Fibroblast of the aortic adventitia (primary cell): ENCODE measurements at regions not wholly inside any gene's neighbourhood (a gene's known extent, or its start where the extent isn't known, plus 50 kb on each side); places are given as distances from the start of the nearest gene placed in this dataset.
A peak's percentile ranks its signal among the peaks of the same experiment; 100 is the strongest.

Experiments used
- DNase-seq: peaks from one replicate; pipeline ENCODE4 v3.0.0-alpha.2; 2010; ENCODE audit warnings: low read depth
- H3K4me3 ChIP-seq: 2 replicates; pipeline ENCODE4 v1.5.1; 2011; ENCODE audit warnings: low read depth, mild to moderate bottlenecking, control low read depth, low read length, moderate library complexity
- TF ChIP-seq, protein P1 (sequence below): IDR thresholded peaks from 2 replicates; pipeline ENCODE4 v1.5.1; 2011; ENCODE audit warnings: mild to moderate bottlenecking, low read length, control low read depth, inconsistent platforms; ENCODE audit not compliant: insufficient read depth

DNA sequence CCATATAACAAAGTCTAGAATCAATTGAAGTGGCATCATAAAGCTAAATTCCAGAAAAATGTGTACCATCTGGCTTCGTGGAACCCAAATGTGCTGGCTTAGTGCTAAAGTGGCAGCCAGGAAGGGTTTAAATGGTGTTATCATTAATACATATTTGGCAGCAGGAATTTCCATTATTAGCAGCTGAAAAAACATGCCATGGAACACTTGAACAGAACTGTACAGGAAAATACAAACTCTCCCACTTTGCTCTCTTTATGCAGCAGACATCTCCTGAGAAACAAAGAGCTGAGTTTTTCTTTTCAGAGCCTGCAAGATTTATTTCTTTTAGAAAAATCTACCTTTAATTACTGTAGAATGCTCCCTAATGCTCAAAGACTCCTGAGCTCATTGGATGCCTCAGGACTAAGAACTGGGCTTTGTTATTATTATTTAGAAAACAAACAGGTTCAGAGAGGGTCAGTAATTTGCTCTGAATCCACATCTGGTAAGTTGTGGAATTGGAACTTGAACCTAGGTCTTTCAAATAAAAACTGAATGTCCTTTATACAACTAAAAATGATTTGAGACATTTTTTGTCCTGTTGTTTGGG, 179.0 kb downstream of the LACC1 start:
- TF ChIP-seq, protein P1, sequence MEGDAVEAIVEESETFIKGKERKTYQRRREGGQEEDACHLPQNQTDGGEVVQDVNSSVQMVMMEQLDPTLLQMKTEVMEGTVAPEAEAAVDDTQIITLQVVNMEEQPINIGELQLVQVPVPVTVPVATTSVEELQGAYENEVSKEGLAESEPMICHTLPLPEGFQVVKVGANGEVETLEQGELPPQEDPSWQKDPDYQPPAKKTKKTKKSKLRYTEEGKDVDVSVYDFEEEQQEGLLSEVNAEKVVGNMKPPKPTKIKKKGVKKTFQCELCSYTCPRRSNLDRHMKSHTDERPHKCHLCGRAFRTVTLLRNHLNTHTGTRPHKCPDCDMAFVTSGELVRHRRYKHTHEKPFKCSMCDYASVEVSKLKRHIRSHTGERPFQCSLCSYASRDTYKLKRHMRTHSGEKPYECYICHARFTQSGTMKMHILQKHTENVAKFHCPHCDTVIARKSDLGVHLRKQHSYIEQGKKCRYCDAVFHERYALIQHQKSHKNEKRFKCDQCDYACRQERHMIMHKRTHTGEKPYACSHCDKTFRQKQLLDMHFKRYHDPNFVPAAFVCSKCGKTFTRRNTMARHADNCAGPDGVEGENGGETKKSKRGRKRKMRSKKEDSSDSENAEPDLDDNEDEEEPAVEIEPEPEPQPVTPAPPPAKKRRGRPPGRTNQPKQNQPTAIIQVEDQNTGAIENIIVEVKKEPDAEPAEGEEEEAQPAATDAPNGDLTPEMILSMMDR, result no peak
- no peak for DNase-seq
- H3K4me3 ChIP-seq, result no peak overlapping the region

DNA sequence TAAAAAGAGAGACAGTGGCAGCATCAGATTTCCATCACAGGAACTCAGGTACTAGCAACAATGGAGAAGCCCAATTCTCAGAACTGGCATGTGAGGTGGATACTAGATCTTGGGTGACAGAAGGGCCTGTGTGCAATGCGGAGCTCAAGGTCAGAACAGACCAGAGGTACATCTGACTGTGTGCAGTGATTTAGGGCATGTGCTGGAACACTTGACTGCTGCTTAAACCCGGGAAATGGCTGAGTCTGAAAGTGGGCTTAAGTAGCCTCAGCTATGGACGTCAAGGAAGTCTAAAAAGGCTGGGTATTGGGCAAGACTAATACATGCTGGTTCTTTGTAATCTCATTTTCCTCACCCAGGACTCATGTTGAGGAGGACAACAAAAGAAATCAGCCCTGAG, 182.2 kb downstream of the LACC1 start:
- TF ChIP-seq, protein P1, result no peak
- no peak overlapping the region for H3K4me3 ChIP-seq
- DNase-seq, result no peak

DNA sequence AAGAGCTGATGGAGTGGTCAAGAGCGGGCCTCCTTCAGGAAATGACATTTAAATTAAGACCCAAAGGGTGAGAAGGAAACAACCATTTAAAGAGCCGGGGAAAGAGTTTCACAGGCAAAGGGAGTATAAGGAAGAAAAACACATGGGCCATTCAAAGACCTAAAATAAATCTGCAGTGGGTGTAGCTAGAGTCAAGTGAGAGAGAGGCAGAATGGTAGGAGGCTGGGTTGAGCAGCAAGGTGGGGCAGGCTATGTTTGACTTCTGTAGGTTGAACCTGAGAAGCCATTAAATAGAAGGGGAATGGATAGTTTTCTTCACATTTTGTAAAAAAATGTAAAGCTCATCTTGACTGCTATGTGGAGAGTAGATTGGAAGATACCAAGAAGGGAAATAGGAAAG, 183.8 kb downstream of the LACC1 start:
- H3K4me3 ChIP-seq, result no peak overlapping the region
- no peak for DNase-seq
- TF ChIP-seq, protein P1, result no peak

DNA sequence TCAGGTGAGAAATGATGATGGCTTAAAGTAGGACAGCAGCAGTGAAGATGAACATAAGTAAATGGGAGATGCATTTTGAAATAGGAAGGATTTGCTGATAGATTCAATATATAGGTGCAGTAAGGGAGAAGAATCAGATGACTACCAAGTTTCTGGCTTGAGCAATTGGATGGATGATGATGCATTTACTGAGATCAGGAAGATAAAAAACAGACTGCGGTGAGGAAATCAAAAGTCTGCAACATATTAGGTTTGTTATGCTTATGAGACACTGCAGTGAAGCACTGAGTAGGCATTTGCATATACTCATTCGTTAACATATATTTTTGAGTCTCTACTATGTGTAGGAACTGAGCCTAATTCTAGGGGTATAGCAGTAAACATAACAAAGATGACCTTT, 184.2 kb downstream of the LACC1 start:
- H3K4me3 ChIP-seq, result no peak overlapping the region
- TF ChIP-seq, protein P1, result no peak
- DNase-seq, result no peak

DNA sequence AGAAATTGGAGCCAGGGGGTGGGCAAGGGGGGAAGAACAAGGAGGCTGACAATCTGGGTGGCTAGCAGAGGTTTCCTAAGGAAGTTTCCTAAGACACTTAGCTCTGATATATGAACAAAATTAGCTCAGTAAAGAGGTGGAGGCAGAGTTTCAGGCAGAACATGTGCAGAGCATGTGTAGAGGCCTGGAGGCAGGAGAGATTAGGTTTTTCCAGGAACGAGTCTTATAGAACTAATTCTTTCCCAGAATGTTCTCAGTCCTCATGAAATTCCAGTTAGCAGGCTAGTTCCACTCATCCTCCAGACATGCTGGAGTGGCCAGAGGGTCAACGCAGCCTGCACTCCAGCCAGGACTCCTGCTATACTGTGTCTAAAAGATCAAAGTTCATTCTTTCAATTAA, 184.7 kb downstream of the LACC1 start:
- TF ChIP-seq, protein P1, result no peak
- DNase-seq, result no peak
- no peak overlapping the region for H3K4me3 ChIP-seq

DNA sequence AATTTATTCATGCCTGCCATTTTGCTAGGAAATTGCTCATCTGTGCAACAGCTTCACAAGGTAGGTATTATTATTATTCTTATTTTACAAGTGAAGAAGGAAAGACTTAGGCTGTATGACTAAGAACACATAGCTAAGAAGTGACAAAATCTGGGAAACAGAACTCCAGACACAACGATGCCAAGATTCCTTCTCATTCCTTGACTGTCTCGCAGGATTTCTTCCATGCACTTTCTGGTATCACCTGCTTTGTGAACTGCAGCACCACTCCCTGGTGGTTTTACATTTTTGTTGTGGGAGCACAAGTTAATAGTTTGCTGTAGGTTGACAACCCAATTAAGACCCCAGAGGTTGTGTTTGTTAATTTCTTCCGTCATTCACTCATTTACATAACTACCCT, 188.5 kb downstream of the LACC1 start:
- DNase-seq, result peak; percentile 64
- TF ChIP-seq, protein P1, result no peak
- no peak overlapping the region for H3K4me3 ChIP-seq

DNA sequence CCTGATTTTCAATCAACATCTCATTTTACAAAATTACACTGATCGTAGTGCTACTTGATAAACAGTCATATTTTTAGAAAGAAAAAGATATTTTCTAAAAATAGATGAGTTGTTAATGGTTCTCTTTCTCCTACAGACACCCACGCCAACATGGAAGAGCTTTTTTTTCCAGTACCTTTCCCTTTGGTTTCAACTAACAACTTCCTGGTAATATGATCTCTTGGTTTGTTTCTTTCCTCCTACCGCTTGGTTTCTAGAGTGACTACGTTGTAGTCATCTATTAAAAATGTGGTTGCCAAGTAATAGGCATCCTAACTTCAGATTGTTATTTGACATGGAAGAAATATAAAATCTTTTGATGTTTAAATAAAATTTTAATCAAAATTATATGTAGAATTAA, 189.0 kb downstream of the LACC1 start:
- TF ChIP-seq, protein P1, result no peak
- DNase-seq, result peak; percentile 39
- no peak overlapping the region for H3K4me3 ChIP-seq
